ENCODE measurements at regions not wholly inside any gene's neighbourhood (a gene's known extent, or its start where the extent isn't known, plus 50 kb on each side); places are given as distances from the start of the nearest gene placed in this dataset.

- DNase-seq (ENCODE audit: low read depth in 1 of 2, low spot score in 1 of 2) = no peak
- Histone ChIP-seq H3K27ac (replicated peaks) (no peak overlapping the region), H3K27me3 (ENCODE audit: insufficient read depth, poor library complexity, severe bottlenecking) (no peaks in the 10 kb centered on the region), H3K4me3 (replicated peaks; ENCODE audit: insufficient read depth, low read length) (no peak overlapping the region)
- TF ChIP-seq POLR2AphosphoS5 (IDR thresholded peaks at IDR 0.05; ENCODE audit: low read depth) = no peak
- no peak for TF ChIP-seq CTCF (IDR thresholded peaks at IDR 0.05; ENCODE audit: insufficient read depth, low read length)
- no peak for TF ChIP-seq SPI1 (IDR thresholded peaks at IDR 0.05; ENCODE audit: borderline replicate concordance, low read depth)
- TF ChIP-seq REST (IDR thresholded peaks at IDR 0.05; ENCODE audit: insufficient replicate concordance, low read depth) = no peak
- no peak for TF ChIP-seq GABPA (IDR thresholded peaks at IDR 0.05; ENCODE audit: low read depth)
These were observed 506.8 kb upstream of the ZEB2 start for GRCh38 chr2:145026456-145027455.

GRCh38 chr2:145025382-145025781, 505.5 kb upstream of the ZEB2 start:
- H3K27me3 ChIP-seq (ENCODE audit: insufficient read depth, poor library complexity, severe bottlenecking) = no peaks in the 10 kb centered on the region
- no peak for DNase-seq (ENCODE audit: low read depth in 1 of 2, low spot score in 1 of 2)
- no peak overlapping the region for H3K27ac ChIP-seq (replicated peaks)
- TF ChIP-seq SPI1 (IDR thresholded peaks at IDR 0.05; ENCODE audit: borderline replicate concordance, low read depth) (no peak), GABPA (IDR thresholded peaks at IDR 0.05; ENCODE audit: low read depth) (no peak), POLR2AphosphoS5 (IDR thresholded peaks at IDR 0.05; ENCODE audit: low read depth) (no peak)
- H3K4me3 ChIP-seq (replicated peaks; ENCODE audit: insufficient read depth, low read length) = no peak overlapping the region

GRCh38 chr2:145023334-145023934, 503.5 kb upstream of the ZEB2 start:
- H3K27me3 ChIP-seq (ENCODE audit: insufficient read depth, poor library complexity, severe bottlenecking) = no peaks in the 10 kb centered on the region
- H3K27ac ChIP-seq (replicated peaks) = no peak overlapping the region
- no peak for DNase-seq (ENCODE audit: low read depth in 1 of 2, low spot score in 1 of 2)

More at GRCh38 chr2:145023334-145023934, 503.5 kb upstream of the ZEB2 start:
- TF ChIP-seq POLR2AphosphoS5 (IDR thresholded peaks at IDR 0.05; ENCODE audit: low read depth) = no peak
- TF ChIP-seq GABPA (IDR thresholded peaks at IDR 0.05; ENCODE audit: low read depth) = no peak
- TF ChIP-seq CTCF (IDR thresholded peaks at IDR 0.05; ENCODE audit: insufficient read depth, low read length) = no peak
- TF ChIP-seq SPI1 (IDR thresholded peaks at IDR 0.05; ENCODE audit: borderline replicate concordance, low read depth) = no peak
- TF ChIP-seq REST (IDR thresholded peaks at IDR 0.05; ENCODE audit: insufficient replicate concordance, low read depth) = no peak
- H3K4me3 ChIP-seq (replicated peaks; ENCODE audit: insufficient read depth, low read length) = no peak overlapping the region

Data from HL-60 (cell line).